GM21360 (cell line): ENCODE measurements at regions not wholly inside any gene's neighbourhood (a gene's known extent, or its start where the extent isn't known, plus 50 kb on each side); places are given as distances from the start of the nearest gene placed in this dataset.
A peak's percentile ranks its signal among the peaks of the same experiment; 100 is the strongest.
"Not testable (repeated sequence)": the region's sequence is repeated elsewhere in the genome, so short reads cannot be mapped to it uniquely, and the experiment has no call there.

ENCODE experiments used
- ATAC-seq: cut with Tn5 transposase; IDR thresholded peaks from one replicate; pipeline ENCODE4 v1.9.1; 2021; ENCODE audit warnings: mild to moderate bottlenecking, moderate library complexity; ENCODE audit not compliant: unreplicated experiment

GRCh38 chr4:163077680-163078079, 89.0 kb downstream of the NAF1 start:
- ATAC-seq, result no peak

- ATAC-seq, result no peak
Measured at GRCh38 chr4:163072222-163072621, 94.5 kb downstream of the NAF1 start.

GRCh38 chr4:163071308-163071707, 95.4 kb downstream of the NAF1 start:
- ATAC-seq, result no peak

- ATAC-seq, result no peak
Measured at GRCh38 chr4:163070023-163070422, 96.7 kb downstream of the NAF1 start.

- no peak for ATAC-seq
Measured at GRCh38 chr4:163063891-163064290, 102.8 kb downstream of the NAF1 start.

- ATAC-seq, result peak; percentile 90
Measured at GRCh38 chr4:163048447-163048846, 118.2 kb downstream of the NAF1 start.

GRCh38 chr4:163042306-163042705, 124.4 kb downstream of the NAF1 start:
- ATAC-seq, result no peak

GRCh38 chr4:163017135-163017534, 149.6 kb downstream of the NAF1 start:
- ATAC-seq, result no peak

- ATAC-seq, result no peak
Measured at GRCh38 chr4:163012816-163013215, 153.9 kb downstream of the NAF1 start.

GRCh38 chr4:163003979-163004378, 162.7 kb downstream of the NAF1 start:
- ATAC-seq, result no peak

GRCh38 chr4:162988530-162988929, 178.2 kb downstream of the NAF1 start:
- no peak for ATAC-seq

- ATAC-seq, result no peak
Measured at GRCh38 chr4:162985131-162985530, 181.6 kb downstream of the NAF1 start.

- ATAC-seq, result no peak
Measured at GRCh38 chr4:162984621-162985020, 182.1 kb downstream of the NAF1 start.

GRCh38 chr4:162981823-162982222, 184.9 kb downstream of the NAF1 start:
- no peak for ATAC-seq

- no peak for ATAC-seq
Measured at GRCh38 chr4:162978398-162978797, 188.3 kb downstream of the NAF1 start.

GRCh38 chr4:162977788-162978187, 188.9 kb downstream of the NAF1 start:
- ATAC-seq, result no peak

- ATAC-seq, result no peak
Measured at GRCh38 chr4:162972661-162973330, 193.9 kb downstream of the NAF1 start.

GRCh38 chr4:162969194-162969593, 197.5 kb downstream of the NAF1 start:
- no peak for ATAC-seq

GRCh38 chr4:162965978-162966377, 200.7 kb downstream of the NAF1 start:
- not testable (repeated sequence) for ATAC-seq

GRCh38 chr4:162959046-162959445, 207.6 kb downstream of the NAF1 start:
- no peak for ATAC-seq

GRCh38 chr4:162957521-162958143, 209.1 kb downstream of the NAF1 start:
- ATAC-seq, result no peak

- ATAC-seq, result no peak
Measured at GRCh38 chr4:162954976-162955375, 211.7 kb downstream of the NAF1 start.

- no peak for ATAC-seq
Measured at GRCh38 chr4:162952232-162952631, 214.5 kb downstream of the NAF1 start.
